ENCODE measurements at regions not wholly inside any gene's neighbourhood (a gene's known extent, or its start where the extent isn't known, plus 50 kb on each side); places are given as distances from the start of the nearest gene placed in this dataset.

DNA sequence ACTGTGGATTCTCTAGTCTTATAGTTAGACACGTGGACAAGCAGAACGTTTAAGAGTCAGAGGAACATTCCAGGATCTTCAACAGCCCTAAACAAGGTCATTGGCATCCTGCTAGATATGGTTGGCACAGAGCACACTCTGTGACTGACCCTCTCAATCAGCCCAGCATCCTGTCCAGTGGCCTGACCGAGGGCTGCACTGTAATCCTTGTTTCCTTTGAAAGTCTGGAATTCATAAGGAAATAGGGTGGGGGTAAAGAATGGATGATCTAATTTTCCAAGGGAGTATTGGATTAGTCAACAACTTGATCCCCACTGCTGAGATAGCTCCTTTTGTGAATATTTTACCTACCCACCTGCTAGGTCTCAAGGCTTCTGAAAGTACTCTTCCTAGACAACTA, 94.5 kb upstream of the DLG1 start:
- DNase-seq = no peak
- no peak for TF ChIP-seq POLR2A (IDR thresholded peaks at IDR 0.05)
- TF ChIP-seq, protein P1, sequence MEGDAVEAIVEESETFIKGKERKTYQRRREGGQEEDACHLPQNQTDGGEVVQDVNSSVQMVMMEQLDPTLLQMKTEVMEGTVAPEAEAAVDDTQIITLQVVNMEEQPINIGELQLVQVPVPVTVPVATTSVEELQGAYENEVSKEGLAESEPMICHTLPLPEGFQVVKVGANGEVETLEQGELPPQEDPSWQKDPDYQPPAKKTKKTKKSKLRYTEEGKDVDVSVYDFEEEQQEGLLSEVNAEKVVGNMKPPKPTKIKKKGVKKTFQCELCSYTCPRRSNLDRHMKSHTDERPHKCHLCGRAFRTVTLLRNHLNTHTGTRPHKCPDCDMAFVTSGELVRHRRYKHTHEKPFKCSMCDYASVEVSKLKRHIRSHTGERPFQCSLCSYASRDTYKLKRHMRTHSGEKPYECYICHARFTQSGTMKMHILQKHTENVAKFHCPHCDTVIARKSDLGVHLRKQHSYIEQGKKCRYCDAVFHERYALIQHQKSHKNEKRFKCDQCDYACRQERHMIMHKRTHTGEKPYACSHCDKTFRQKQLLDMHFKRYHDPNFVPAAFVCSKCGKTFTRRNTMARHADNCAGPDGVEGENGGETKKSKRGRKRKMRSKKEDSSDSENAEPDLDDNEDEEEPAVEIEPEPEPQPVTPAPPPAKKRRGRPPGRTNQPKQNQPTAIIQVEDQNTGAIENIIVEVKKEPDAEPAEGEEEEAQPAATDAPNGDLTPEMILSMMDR (IDR thresholded peaks at IDR 0.05) = no peak
- H3K9me3 ChIP-seq = no peaks in the 10 kb centered on the region
- no peak overlapping the region for H3K4me3 ChIP-seq (replicated peaks in 1 of 3)
- no peaks in the 10 kb centered on the region for H3K36me3 ChIP-seq
- H3K27me3 ChIP-seq = no peaks in the 10 kb centered on the region
- 62 to 75% methylated on average over 3 of the region's 3 CpGs for WGBS, 2 donors
- intact Hi-C loops (cut with DNase I) = no loop called here
- H3K4me1 ChIP-seq = peaks cover 0 to 9% of the 10 kb centered on the region in 2 donors
- no peak overlapping the region for H3K27ac ChIP-seq

GRCh38 chr3:197381371-197381770, 83.0 kb upstream of the DLG1 start:
- peak; percentile 63 to 66 for DNase-seq
- Histone ChIP-seq H3K27me3 (no peaks in the 10 kb centered on the region), H3K9me3 (no peaks in the 10 kb centered on the region), H3K4me3 (replicated peaks in 1 of 3) (no peak overlapping the region), H3K36me3 (no peaks in the 10 kb centered on the region), H3K4me1 (peaks cover 0 to 19% of the 10 kb centered on the region in 2 donors), H3K27ac (peak overlapping the region in 1 of 3 donors; percentile 15)
- 26 to 42% methylated on average over 2 of the region's 2 CpGs for WGBS, 2 donors
- intact Hi-C loops (cut with DNase I) = no loop called here
- TF ChIP-seq, protein P1 (IDR thresholded peaks at IDR 0.05) = no peak
- no peak for TF ChIP-seq POLR2A (IDR thresholded peaks at IDR 0.05)

GRCh38 chr3:197380786-197381185, 82.4 kb upstream of the DLG1 start:
- H3K9me3 ChIP-seq = no peaks in the 10 kb centered on the region
- peak; percentile 67 to 76 for DNase-seq
- intact Hi-C loops (cut with DNase I) = no loop called here
- H3K4me1 ChIP-seq = peaks cover 0 to 19% of the 10 kb centered on the region in 2 donors
- H3K36me3 ChIP-seq = no peaks in the 10 kb centered on the region
- 51 to 58% methylated on average over 3 to 5 of the region's 5 CpGs for WGBS, 2 donors
- TF ChIP-seq POLR2A (IDR thresholded peaks at IDR 0.05) = no peak
- TF ChIP-seq, protein P1 (IDR thresholded peaks at IDR 0.05) = no peak
- peak overlapping the region in 2 of 3 donors; percentile 15 to 17 for H3K27ac ChIP-seq
- H3K4me3 ChIP-seq (replicated peaks in 1 of 3) = no peak overlapping the region
- no peaks in the 10 kb centered on the region for H3K27me3 ChIP-seq

DNA sequence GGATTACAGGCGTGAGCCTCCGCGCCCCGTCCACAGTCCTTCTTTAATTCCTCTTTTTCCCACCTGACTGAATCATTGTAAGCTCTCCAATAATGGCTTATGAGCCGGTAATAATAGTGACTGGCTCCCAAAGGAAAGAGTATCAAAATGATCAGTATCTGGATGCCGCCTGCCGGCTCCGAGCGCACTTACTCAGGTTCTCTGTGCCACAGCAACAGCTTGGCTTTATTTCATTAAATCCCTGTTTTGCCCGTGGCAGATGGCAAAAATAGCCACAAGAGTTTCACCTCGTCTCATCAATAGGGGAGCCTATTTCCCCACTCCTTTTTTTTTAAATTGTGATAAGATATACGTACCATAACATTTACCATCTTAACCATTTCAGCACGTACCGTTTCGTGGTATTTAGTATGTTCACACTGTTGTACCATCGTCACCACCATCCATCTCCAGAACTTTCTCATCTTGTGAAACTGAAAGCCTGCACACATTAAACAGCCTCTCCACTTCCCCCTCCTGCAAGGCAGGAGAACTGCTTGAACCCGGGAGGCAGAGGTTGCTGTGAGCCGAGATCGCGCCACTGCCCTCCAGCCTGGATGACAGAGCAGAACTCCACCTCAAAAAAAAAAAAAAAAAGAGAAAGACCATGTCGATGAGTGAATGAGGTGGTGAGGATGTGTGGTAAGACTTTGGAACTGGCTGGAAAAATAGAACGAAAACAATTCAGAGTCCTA, 80.7 kb upstream of the DLG1 start:
- H3K36me3 ChIP-seq = no peaks in the 10 kb centered on the region
- peaks cover 0 to 19% of the 10 kb centered on the region in 2 donors for H3K4me1 ChIP-seq
- H3K27me3 ChIP-seq = no peaks in the 10 kb centered on the region
- H3K4me3 ChIP-seq (replicated peaks in 1 of 3) = no peak overlapping the region
- no peak for DNase-seq
- intact Hi-C loops (cut with DNase I) = no loop called here
- TF ChIP-seq, protein P1 (IDR thresholded peaks at IDR 0.05) = no peak
- TF ChIP-seq POLR2A (IDR thresholded peaks at IDR 0.05) = no peak
- 91 to 93% methylated on average over 22 of the region's 22 CpGs for WGBS, 2 donors
- H3K27ac ChIP-seq = no peak overlapping the region
- H3K9me3 ChIP-seq = no peaks in the 10 kb centered on the region

DNA sequence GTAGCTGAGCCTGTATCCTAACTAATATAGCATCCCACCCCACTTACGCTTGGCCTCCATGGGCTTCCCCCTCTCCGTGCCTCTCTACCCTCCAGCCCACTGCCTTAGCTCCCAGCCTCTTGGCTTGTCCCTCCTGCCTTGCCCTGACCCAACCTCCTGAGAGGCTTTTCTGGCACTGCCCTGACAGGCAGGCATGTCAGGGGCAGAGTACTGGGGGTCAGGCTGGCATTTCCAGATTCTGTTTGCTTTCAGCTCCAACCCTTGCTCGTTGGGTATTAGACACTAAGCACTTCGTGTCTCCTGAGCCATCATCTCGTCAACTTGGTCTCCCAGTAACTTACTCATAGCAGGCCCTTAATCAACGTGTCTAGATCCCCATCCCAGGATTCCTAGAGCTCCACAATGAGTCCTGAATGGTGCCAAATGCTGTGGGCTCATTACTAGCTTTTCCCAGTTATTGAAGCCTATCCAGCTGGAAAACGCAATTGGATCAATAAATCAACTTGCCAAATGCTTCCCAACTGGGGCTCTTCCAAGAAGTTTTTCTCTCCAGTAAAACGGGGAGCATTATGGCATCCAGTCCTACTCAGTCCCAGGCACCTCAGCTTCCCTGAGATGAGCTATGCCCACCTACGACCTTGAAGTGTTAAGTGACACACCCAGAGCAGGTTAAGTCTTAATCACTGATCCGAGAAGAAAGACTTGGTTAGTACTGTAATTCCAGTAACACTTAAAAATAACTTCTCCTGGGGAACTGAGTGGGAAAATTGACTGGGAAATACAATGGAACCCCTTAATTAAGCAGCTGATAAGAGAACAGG, 78.5 kb upstream of the DLG1 start:
- intact Hi-C loops (cut with DNase I) = no loop called here
- H3K27me3 ChIP-seq = no peaks in the 10 kb centered on the region
- no peaks in the 10 kb centered on the region for H3K9me3 ChIP-seq
- no peak for DNase-seq
- no peak overlapping the region for H3K27ac ChIP-seq
- TF ChIP-seq POLR2A (IDR thresholded peaks at IDR 0.05) = no peak
- TF ChIP-seq, protein P1 (IDR thresholded peaks at IDR 0.05) = no peak
- H3K36me3 ChIP-seq = no peaks in the 10 kb centered on the region
- peaks cover 8 to 32% of the 10 kb centered on the region in 2 donors for H3K4me1 ChIP-seq
- H3K4me3 ChIP-seq (replicated peaks in 1 of 3) = no peak overlapping the region
- WGBS, 2 donors = 87 to 89% methylated on average over 10 of the region's 10 CpGs
